GM21381 (cell line): ENCODE measurements at regions not wholly inside any gene's neighbourhood (a gene's known extent, or its start where the extent isn't known, plus 50 kb on each side); places are given as distances from the start of the nearest gene placed in this dataset.

ENCODE experiments used
- ATAC-seq: cut with Tn5 transposase; IDR thresholded peaks from one replicate; pipeline ENCODE4 v1.9.1; 2021; ENCODE audit warnings: mild to moderate bottlenecking, moderate library complexity; ENCODE audit not compliant: unreplicated experiment

DNA sequence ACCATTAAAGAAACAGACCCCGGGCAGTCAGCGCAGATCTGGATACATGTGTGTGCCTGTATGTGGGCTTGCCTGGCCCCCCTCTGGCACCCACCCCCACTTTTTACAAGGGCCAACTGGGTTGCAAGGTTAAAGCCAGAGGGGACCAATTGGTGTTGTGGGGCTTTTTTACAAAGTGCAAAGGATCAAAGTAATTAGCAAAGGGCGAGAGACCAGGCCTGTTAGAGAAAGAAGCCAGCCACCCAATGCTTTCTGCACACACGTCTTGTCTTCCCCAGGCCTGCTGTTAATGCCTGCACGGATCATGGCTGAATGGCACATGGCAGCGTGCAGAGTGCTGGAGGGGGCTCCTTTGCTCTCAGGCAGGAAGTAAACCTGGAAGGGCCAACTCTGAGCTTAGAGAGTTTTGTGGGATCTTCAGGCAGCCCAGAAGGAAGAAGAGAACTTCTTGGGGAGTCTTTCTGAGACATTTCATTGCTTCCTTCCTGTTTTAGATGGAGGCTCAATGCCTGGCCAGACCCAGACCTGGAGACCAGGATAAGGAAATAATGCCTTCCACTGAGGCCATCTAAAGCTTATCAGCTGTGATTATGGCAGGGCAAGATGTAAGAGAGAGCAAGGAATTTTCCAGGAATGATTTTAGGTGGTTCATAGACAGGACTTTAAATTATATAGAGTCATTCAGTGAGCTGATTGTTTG is 523.4 kb upstream of the TBX3 start:
- no peak for ATAC-seq

DNA sequence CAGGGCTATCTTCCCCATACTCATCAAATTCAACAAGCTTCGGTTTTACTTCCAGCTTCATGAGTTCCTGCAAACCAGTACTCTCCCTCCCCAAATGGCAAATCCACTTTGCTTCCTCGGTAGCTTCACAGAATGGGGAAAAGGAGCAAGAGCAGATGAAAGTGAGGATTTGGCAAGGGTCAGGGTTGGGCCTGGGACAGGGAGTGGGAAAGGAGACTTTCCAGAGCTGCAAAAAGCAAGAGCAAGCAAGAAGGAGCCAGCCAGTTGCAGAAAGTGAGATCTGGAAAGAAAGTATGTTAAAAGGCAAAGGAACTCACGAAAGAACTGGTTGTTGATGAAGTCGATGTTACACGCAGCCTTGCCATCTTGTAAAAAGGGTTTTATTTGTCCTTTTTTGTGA is 522.8 kb upstream of the TBX3 start:
- ATAC-seq = no peak

DNA sequence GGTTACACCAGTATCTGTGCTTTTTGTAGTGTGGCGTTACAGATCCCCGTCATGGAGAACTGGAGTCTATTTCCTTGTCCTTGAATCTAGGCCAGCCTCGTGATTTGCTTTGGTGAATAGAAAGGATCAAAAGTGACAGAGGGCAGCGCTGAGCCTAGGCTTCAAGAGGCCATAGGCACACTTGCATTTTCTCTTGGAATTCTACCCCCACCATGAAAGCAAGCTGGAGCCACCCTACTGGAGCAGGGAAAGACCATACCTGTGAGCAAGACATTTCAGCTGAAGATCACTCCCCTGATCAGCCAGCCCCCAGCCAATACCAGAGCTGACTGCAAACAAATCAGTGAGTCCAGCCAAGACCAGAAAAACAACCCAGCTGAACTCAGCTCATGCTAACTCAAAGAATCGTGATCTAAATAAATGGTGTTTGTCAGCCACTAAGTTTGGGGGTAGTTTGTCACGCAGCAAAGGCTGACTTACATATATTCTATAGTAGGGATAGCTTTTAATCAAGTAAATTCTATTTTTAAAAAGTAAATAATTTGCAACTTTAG is 521.9 kb upstream of the TBX3 start:
- no peak for ATAC-seq

DNA sequence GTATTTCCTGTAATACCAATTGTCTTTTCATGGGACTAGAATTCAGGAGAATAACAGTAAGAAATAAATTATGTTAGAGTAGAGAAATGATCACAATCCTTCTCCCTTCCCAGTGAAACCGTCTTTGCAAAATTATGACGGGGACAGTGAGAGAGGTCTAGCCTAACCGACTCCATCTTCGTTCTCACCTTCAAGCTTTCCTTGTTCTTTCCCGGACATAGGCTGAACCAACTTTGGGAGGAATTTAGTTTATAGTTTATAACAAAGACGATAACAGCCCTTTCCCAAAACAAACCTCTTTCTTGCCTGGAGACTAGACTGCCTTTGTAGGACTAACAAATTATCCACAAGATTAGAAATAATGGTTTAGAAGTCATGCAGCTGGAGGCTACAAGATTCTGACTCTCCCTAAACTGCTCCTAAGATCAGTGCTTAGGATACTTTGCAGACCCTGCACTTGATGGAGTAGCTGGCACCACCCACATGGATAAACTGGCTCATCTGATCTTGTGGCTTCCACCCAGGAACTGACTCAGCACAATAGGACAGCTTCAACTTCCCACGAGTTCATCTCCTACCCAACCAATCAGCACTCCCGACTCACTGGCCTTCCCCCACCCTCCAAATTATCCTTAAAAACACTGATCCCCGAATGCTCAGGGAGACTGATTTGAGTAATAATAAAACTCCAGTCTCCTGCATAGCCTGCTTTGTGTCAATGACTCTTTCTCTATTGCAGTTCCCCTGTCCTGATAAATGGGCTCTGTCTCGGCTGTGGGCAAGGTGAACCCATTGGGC is 521.2 kb upstream of the TBX3 start:
- no peak for ATAC-seq

DNA sequence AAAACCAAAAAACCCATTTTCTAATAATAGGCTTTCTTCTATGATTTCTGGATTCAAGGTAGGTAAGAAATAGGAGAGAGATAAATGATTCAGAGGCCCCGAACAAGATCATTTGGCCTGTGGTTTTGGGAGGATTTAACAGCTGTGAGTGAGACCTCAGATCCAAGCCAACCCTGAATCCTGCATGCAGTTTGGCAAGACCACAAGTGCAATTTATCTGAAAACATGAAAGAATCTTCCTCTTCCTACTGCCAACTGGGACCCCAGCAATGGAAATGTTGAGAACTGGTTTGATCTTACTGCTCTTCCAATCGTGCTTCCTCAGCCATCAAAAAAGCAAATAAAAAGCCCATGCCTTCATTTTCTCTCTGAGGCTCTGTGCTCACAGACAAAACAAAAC is 519.7 kb upstream of the TBX3 start:
- no peak for ATAC-seq

DNA sequence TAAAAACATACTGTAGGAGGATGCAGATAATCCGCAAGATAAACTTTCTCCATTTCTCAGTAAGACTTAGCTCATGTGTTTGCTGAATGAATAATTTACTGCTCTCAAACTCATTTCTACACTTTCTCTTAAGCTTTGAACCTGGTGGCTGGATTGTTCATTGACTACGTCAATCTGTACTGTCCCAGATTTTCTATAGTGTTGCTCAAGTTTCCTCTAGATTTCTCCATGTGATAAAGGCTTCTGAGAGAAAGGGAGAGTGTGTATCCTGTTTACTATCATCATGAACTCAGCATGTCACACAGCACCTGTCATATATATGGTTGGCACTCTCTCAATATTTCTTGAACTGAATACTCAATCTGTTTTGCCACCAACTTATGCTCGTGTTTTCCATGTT is 518.0 kb upstream of the TBX3 start:
- no peak for ATAC-seq

DNA sequence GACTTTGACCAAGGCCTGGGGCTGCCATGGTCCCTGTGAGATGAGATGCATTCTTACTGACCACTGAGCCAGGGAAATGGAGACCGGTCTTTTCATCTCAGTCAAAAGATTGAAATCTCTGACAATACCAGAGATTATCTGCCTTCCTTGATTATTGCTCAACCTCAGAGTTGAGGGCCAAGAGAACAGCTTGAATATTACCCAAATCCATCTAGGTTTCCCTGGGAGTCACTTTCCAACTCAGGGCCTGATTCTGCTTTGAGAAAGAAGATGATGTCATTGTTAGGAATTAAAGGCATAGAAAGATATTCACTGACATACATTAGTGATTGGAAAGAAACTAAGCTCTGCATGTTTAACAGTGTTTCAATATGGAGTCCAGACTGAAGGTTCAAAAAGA is 515.9 kb upstream of the TBX3 start:
- ATAC-seq = no peak

DNA sequence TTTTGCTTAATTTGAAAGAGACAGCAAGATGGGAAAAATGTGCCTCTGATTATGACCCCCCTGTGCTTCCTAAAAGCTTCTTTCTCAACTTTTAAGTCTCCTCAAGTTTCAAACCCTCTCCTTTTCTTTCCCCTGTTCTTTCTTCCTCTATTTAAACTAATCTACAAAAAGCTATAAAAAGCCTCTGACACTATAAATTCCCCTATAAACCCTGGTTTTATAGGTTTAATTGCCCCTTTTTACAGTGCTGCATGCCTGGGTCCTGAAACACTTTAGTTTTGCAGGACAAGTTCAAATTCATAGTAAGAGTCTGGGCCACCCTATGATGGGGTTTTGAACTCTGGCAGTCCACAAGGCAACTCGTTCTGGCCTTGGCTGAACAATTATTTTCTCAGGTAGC is 510.9 kb upstream of the TBX3 start:
- ATAC-seq = no peak

DNA sequence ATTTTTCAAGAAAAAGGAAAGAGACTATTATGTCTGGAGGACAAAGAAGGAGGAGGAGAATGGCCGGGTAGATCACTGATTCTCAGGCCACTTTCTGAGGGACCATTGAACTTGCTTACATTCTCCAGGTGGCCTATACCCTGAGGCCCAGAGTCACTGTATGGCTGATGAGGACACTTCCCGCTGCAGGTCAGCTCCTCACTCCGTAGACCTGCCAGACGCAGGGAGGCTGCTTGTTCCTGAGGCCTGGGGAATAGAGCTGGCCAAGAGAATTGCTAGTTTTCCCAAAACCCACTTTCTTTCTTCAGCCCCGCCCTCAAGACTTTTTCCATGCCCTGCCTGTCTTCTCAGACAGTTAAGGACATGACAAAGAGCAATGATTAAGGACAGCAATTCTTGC is 510.5 kb upstream of the TBX3 start:
- ATAC-seq = no peak

DNA sequence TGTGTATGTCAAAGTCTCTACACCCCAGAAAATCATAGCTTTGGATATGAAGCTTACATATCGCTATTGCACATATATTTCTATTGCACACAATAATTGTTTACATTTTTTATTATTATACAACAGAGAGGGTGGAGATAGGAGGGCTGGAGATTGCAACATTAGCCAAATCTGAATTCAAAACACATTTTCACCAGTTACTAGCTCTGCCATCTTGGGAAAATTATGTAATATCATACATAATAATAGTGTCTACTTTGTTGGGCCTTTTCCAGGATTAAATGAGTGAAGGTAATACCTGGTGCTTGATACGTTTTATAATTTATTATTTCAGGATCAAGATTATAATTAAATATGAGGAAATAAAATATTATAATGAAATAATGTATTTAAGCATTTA is 507.4 kb upstream of the TBX3 start:
- ATAC-seq = no peak

DNA sequence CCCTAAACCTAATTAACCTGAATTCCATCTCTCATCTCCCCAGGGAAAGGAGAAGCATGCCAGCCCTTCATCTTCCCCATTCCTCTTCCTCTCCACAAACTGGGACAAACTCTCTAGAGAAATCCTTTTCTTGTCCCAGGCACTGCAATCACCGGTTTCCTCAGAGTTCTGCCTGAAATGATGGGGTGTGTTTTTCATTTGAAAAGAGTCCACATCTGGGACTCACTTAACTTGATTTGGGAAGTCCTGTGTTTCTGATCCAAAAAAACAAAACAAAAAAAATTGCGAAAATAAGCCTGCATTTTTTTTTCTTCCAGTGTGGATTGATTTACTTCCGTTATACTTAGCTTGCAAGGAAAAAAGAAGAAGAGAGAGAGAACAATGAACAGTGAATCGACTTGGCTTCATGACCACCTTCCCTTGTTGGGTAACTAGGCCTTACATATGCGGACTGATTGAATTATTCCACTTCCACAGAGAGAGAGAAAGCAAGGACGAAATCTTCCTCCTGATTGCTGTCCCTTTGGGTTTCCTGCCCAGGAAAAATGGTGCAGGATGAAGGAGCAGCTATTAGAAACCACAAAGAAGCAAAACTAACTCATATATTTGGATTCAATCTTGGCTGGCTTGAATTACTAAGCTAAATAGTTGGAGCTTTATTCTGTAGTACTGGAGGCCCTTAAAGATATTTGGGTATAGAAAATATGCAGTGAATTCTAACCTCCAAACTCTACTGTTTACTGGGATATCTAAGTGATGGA is 506.2 kb upstream of the TBX3 start:
- ATAC-seq = no peak

DNA sequence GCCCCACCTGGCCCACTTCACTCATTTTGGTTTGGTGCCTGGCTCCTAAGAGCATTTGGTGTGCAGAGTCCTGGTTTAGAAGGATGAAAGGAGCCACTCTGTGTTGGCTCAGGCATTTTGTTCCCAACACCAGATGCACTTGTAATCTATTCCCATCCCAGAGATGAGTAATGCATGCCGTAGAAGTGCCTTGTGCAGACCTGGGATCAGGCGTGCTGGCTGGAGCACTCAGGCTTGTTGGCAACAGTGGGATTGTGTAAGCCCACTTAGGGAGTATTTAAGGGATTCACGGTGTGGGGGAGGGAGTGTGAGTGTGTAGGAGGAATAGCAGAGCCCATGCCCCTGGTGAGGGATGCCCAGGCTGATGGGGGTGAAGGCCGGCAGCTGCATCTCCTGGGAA is 501.5 kb upstream of the TBX3 start:
- no peak for ATAC-seq

DNA sequence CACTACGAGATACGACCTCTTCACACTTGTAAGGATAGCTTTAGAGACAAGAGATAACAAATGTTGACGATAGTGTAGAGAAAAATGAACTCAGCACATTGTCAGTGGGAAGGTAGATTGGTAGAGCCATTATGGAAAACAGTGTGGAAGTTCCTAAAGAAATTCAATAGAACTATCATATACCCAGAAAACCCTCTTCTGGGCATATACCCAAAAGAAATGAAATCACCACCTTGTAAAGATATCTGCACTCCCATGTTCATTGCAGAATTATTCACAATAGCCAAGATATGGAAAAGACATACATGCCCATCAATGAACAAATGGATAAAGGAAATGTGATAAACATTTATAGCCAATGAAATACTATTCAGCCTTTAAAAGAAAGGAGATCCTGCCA is 499.8 kb upstream of the TBX3 start:
- no peak for ATAC-seq

DNA sequence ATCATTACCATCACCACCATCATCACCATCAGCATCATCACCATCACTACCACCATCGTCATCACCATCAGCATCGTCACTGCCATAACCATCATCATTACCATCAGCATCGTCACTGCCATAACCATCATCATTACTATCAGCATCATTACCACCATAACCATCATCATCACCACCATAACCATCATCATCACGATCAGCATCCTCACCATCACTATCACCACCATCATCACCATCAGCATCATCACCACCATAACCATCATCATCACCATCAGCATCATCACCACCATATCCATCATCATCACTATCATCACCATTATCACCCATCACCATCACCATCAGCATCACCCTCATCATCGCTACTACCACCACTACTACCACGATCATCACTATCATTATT is 493.9 kb upstream of the TBX3 start:
- ATAC-seq = no peak

DNA sequence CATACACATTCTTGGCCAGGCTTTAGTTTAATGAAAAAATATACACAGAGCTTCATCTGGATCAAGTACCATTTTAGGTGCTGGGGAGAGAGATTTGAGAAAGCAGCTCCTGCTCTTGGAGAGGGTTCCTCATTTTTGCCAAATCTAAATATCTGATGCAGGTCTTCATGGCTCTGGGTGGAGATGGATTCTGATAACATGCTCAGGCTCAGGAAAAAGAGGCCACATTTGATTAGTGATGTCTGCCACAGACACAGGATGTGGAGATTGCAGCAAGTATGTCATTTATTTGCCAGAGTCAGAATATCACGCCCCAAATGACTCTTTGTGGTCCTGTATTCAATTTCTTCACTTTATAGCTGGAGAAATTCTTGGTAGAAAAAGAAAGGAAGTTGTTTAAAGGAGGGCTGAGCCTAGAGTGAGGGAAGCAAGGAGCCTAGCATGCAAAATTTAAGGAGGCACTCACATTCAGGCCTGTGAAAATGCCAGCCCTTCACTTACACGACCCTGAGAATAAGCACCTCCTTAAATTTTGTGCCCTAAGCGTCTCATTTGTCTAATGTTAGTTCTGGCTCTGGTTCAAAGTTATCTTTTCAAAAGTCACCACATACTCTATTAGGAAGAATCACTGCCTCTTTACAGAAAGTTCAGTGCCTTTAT is 492.9 kb upstream of the TBX3 start:
- ATAC-seq = no peak

DNA sequence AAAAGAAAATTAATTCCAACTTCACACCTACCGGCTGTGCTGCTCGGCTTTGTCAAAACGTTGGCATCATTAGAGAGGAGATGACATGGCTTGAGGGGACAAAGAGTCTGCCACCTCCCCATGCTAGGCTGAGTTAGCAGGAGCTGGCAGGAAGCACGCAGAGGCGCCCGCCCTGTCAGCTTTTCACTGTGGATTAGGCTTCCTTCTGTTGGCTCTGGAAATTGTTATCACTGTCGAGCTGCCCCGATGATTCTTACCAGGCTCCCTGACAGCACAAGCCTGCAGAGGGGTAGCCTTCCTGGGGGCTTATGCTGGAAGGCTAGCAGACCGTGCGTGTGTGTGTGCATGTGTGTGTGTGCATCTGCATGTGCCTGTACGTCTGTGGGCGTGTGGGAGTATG is 490.9 kb upstream of the TBX3 start:
- no peak for ATAC-seq

DNA sequence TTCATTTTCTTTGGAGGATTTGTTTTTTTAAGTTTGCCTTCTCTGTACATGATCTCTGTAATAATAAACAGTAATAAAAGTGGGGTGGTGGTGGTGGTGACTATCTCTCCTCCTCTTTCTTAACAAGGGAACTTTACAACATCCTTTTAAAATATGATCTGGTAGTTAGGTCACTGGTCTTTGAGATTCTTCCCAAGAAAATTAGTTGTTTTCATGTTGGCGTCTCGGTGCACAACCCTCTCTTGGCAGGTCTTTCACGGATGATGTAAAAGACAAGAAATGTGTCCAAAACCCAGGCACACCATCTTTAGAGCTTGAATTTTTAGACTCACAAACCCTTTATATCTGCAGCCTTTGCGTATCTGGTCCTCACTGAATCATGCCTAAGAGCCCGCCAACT is 488.5 kb upstream of the TBX3 start:
- no peak for ATAC-seq

DNA sequence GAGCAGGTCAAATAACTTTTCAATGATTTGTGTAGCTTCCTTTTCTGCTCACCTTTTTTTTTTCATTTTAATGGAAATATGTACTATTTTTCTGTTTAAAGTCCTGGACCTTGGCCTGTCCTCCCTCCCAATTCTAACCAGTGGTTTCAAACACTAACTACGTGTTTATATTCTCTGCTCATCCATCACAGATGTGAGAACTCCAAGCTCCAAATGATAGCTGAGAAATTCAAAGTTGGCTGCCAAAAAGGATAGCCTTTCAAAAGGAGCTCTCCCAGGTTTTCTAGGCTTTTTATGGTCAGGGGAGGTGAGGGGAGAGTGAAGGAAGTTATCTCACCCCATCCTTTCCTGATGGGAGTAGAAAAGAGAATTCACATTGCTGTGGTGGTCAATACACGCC is 486.0 kb upstream of the TBX3 start:
- no peak for ATAC-seq

DNA sequence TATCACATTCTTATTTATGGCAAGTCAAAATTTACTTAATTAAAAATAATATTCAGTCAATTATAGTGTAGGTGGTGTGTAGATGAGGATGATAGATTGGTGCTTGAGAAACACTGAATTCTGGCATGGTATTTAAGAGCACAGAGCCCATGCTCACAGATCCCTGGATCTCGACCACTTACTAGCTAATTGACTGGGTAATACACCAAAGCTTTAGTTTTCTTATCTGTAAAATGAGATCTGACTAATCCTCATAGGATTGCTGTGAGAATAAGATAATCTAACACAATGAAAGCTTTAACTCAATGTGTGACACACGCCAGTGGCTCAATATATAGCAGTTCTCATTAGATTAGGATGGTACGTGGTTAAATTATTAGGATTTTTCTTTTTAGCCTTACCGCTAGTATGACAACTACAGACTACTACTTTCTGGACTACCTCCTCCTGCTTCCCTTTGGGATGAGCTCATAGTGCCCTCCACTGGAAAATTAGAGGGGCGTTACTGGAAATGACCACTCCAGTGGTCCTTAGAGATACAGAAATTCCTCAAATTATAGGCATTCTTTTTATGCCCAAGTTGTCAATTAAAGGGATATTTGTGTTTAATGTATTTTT is 482.8 kb upstream of the TBX3 start:
- no peak for ATAC-seq

DNA sequence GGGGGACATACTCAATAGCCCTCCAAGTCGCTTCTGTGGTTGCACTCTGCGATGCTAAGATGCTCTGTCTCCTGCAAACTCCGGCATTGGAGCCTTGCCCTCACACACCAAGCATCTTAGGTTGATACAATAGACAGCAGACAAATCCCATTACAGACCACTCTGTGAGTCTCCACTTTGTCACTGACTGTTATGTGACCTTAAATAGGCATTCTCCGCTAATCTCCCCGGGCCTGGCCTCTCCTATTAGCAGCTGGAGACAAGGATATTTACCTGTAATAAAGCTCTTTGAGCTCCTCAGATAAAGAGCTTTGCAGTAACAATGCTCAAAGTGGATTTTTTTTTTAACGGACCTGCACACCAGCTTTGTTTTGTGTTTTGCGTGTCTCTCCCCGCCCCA is 479.7 kb upstream of the TBX3 start:
- no peak for ATAC-seq
